ENCODE measurements at regions not wholly inside any gene's neighbourhood (a gene's known extent, or its start where the extent isn't known, plus 50 kb on each side); places are given as distances from the start of the nearest gene placed in this dataset.

DNA sequence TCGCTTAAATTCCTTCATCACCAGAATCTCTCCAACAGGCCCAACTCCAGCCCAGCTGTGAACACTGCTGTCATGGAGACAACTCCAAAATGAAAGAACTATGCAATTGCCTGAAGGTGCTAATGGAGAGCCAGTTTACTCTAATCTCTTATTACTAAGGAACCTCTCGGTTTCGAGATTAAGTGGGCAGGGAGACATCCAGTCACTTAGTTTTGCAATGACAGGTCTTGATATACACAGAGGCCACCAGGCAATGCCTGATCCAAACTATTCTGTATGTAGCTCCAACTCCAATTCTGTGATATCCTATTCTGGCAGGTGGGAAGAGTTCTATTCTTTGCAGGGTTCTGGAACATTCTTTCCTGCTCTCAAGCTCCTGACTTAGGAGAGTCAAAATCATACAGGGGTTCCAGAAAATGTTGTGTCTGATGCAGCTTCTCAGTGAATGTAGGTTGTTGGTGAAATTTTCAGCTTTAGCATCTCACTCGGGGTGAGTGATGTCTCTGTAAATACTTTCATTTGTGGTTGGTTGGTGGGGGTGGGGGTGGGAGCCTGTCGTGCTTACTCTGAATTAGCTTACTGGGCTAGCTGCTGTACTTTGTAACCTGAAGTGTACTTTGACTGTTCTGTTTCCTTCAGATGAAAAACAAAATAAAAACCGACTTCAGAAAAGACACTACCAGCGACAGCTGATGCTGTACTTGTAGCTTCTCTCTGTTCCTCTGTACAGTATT lies 170.9 kb downstream of the PALM2AKAP2 start:
- DNase-seq = no peak
- ATAC-seq = no peak
- TF ChIP-seq CTCF (IDR thresholded peaks at IDR 0.05) = no peak
- Histone ChIP-seq H3K36me3 (no peaks in the 10 kb centered on the region), H3K4me3 (no peak overlapping the region), H3K4me1 (no peaks in the 10 kb centered on the region), H3K9me3 (no peaks in the 10 kb centered on the region), H3K27ac (no peak overlapping the region), H3K27me3 (no peaks in the 10 kb centered on the region)
- intact Hi-C loops (cut with DNase I) = no loop called here

GRCh38 chr9:109953300-109953699 lies 173.3 kb downstream of the PALM2AKAP2 start:
- Histone ChIP-seq H3K36me3 (no peaks in the 10 kb centered on the region), H3K4me1 (peaks cover 0 to 4% of the 10 kb centered on the region in 2 donors), H3K4me3 (no peak overlapping the region), H3K27me3 (no peaks in the 10 kb centered on the region), H3K9me3 (no peaks in the 10 kb centered on the region), H3K27ac (no peak overlapping the region)
- DNase-seq (no peak), ATAC-seq (no peak)
- no peak for TF ChIP-seq CTCF (IDR thresholded peaks at IDR 0.05)
- intact Hi-C loops (cut with DNase I) = no loop called here

DNA sequence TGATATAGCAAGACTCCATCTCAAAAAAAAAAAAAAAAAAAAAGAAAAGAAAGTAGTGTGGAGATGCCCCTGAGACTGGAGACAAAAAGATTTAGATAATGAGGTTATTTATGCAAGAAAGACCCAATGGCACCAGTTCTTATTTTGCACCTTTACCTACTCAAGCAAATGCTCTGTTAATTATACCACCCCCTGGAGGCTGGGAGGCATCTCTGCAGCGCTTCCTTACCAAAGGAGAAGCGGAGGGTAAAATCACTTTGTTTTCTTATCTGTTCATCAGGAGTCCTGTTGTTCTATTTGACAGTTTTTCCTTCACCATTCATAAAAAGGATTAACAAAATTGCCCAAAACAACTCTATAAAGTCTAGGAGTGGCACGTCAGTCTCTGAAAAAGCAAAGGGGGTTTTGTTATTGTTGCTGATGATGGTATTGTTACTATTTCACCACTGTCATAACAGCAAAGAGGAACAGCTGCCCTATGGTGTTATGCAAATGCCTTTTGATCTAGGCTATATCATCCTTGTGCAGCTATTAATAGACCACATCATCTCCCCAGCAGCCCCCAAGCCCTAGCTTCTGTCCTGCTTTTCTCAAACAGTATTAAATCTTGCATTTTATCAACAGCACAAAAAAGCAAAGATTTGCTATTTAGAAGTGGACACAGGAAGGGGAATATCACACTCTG lies 174.0 kb downstream of the PALM2AKAP2 start:
- no peak for DNase-seq
- no peak for TF ChIP-seq CTCF (IDR thresholded peaks at IDR 0.05)
- ATAC-seq = no peak
- no peak overlapping the region for H3K27ac ChIP-seq
- no peaks in the 10 kb centered on the region for H3K9me3 ChIP-seq
- no peaks in the 10 kb centered on the region for H3K36me3 ChIP-seq
- intact Hi-C loops (cut with DNase I) = no loop called here
- no peaks in the 10 kb centered on the region for H3K27me3 ChIP-seq
- H3K4me1 ChIP-seq = peaks cover 0 to 4% of the 10 kb centered on the region in 2 donors
- H3K4me3 ChIP-seq = no peak overlapping the region

DNA sequence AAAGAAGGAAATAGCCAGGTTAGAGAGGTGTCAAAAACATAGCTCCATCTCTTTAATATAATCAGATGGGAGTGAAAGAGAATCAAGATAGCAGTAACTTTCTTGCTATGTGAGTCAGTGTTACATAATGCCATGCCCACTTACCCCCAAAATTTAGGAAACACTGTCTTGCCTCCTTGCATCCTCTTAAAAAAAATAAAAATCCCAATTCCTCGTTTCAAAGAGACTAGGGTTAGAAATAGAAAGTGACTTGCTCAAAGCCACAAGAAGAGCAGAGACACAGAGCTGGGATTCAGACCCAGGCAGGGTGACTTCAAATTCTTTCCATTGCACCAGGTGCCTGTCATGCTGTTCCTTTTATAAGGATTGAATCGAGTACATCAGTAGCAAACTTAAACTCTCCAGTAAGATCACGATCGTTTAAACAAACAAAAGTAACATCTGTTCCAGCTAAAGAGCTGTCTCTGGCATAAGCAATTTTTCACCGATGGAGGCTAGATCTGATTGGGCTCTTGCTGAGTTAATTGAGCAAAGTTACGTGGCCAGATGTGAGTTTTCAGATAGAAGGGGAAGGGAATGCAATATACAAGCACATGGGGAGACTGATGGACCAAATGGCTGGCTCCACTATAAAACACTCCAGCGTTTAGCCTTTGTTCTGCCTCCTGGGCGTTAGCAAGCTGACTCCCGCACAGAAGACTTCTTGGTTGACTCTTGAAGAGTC lies 176.9 kb downstream of the PALM2AKAP2 start:
- no peak overlapping the region for H3K27ac ChIP-seq
- intact Hi-C loops (cut with DNase I) = no loop called here
- TF ChIP-seq CTCF (IDR thresholded peaks at IDR 0.05) = no peak

GRCh38 chr9:109959679-109960078 lies 179.7 kb downstream of the PALM2AKAP2 start:
- H3K9me3 ChIP-seq = no peaks in the 10 kb centered on the region
- no peak for DNase-seq
- no peak for ATAC-seq
- no peaks in the 10 kb centered on the region for H3K36me3 ChIP-seq
- intact Hi-C loops (cut with DNase I) = no loop called here
- no peak overlapping the region for H3K4me3 ChIP-seq
- no peaks in the 10 kb centered on the region for H3K27me3 ChIP-seq
- H3K4me1 ChIP-seq = peaks cover 0 to 4% of the 10 kb centered on the region in 2 donors
- no peak overlapping the region for H3K27ac ChIP-seq
- no peak for TF ChIP-seq CTCF (IDR thresholded peaks at IDR 0.05)

More for the DNA sequence above, 176.9 kb downstream of the PALM2AKAP2 start:
- H3K9me3 ChIP-seq = no peaks in the 10 kb centered on the region
- ATAC-seq (no peak), DNase-seq (peak in 2 of 4 donors; percentile 17 to 35)
- no peaks in the 10 kb centered on the region for H3K27me3 ChIP-seq
- H3K36me3 ChIP-seq = no peaks in the 10 kb centered on the region
- no peak overlapping the region for H3K4me3 ChIP-seq
- peaks cover 0 to 4% of the 10 kb centered on the region in 2 donors for H3K4me1 ChIP-seq

All from left lung (tissue), 4 donors.